Transverse colon (tissue), 3 donors: ENCODE measurements at regions not wholly inside any gene's neighbourhood (a gene's known extent, or its start where the extent isn't known, plus 50 kb on each side); places are given as distances from the start of the nearest gene placed in this dataset.
"Not testable (repeated sequence)": the region's sequence is repeated elsewhere in the genome, so short reads cannot be mapped to it uniquely, and the experiment has no call there.

Source experiments
- POLR2A ChIP-seq: fragments of 450-650 bp; IDR thresholded peaks from one replicate; pipeline ENCODE4 v1.6.1; 2016; ENCODE audit warnings: antibody characterized with exemption, mild to moderate bottlenecking, moderate library complexity
- TF ChIP-seq, protein P1 (sequence below), 5 experiments: fragments of 200-600 bp in 3 of 5; fragments of 450-650 bp in 2 of 5; sonication (generic) in 3 of 5; IDR thresholded peaks; 1 replicate in 2 of 5; 2 replicates in 3 of 5; pipeline ENCODE4 v1.5.1; 2016 to 2017; ENCODE audit warnings: antibody characterized with exemption in 5 of 5, inconsistent platforms in 3 of 5, mild to moderate bottlenecking in 2 of 5, moderate library complexity in 1 of 5

DNA sequence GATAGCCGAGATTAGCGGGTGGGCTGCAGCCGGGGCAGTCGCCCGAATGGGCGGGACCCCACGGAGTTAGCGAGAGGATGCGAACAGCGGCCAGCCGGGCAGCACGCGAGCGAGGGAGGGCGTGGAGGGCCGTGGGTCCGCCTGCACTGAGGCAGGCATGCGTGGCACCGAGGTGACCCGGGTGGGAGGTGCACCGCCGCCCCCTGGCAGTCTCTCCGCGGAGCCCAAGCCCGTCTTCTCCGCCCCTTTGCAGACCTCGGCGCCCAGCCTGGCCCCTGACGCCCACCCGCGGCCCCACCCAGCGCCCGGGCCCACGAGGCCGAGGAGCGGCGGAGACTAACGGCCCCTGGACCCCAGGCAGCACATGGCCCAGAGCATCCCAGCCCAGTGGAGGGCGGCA is 266.7 kb upstream of the PLCXD1 start:
- TF ChIP-seq, protein P1, sequence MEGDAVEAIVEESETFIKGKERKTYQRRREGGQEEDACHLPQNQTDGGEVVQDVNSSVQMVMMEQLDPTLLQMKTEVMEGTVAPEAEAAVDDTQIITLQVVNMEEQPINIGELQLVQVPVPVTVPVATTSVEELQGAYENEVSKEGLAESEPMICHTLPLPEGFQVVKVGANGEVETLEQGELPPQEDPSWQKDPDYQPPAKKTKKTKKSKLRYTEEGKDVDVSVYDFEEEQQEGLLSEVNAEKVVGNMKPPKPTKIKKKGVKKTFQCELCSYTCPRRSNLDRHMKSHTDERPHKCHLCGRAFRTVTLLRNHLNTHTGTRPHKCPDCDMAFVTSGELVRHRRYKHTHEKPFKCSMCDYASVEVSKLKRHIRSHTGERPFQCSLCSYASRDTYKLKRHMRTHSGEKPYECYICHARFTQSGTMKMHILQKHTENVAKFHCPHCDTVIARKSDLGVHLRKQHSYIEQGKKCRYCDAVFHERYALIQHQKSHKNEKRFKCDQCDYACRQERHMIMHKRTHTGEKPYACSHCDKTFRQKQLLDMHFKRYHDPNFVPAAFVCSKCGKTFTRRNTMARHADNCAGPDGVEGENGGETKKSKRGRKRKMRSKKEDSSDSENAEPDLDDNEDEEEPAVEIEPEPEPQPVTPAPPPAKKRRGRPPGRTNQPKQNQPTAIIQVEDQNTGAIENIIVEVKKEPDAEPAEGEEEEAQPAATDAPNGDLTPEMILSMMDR (IDR thresholded peaks at IDR 0.05): not testable (repeated sequence)
- TF ChIP-seq POLR2A: not testable (repeated sequence)
